H1 (cell line): ENCODE measurements at regions not wholly inside any gene's neighbourhood (a gene's known extent, or its start where the extent isn't known, plus 50 kb on each side); places are given as distances from the start of the nearest gene placed in this dataset.

ENCODE experiments used
- POLR2A ChIP-seq, 2 experiments: IDR thresholded peaks; 1 replicate in 1 of 2; 2 replicates in 1 of 2; pipeline ENCODE4 v1.6.1; 2011; ENCODE audit warnings: low read depth in 2 of 2, low read length in 2 of 2, mild to moderate bottlenecking in 2 of 2; ENCODE audit errors: control extremely low read depth in 1 of 2
- TF ChIP-seq, protein P1 (sequence below), 3 experiments: IDR thresholded peaks; 1 replicate in 2 of 3; 2 replicates in 1 of 3; pipeline versions ENCODE4 v1.5.1 to v1.6.1; 2011; ENCODE audit warnings: low read length in 3 of 3, mild to moderate bottlenecking in 3 of 3, inconsistent platforms in 2 of 3, low read depth in 1 of 3, moderate library complexity in 1 of 3; ENCODE audit not compliant: insufficient read depth in 1 of 3; ENCODE audit errors: control extremely low read depth in 1 of 3

DNA sequence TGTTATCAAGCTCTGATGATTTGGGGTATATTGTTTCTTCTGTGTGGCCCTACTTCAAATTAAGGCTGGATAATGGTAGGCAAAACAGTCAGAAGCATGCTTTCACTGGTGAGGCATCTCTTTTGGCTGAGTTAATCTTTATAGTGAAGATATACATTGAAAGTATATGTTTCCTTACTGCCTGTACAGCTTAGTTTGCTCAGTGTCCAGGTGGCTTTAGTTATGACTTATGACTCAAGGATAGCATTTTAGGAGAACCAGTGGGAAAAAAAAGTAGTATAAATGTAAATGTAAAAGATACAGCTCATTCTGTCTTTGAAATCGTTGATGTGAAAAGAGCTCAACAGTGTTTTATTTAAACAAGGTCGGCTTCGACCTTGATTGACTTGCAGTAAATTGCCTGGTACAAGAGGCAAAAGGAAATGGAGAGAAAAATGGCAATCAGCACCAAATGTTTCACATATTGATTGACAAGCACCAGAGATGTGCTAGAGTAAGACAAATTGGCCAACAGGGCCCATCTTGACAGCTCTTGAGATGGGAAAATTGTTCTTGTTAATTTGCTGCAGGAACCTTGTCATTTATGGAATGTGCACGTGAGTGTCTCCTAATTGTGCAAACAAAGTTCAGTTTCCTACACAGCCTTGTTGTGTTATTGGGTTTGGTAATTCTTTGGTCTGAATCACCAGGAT lies 447.4 kb upstream of the WWC1 start:
- no peak for TF ChIP-seq POLR2A (IDR thresholded peaks at IDR 0.05; ENCODE audit: control extremely low read depth in 1 of 2, low read depth in 2 of 2, low read length in 2 of 2)
- TF ChIP-seq, protein P1, sequence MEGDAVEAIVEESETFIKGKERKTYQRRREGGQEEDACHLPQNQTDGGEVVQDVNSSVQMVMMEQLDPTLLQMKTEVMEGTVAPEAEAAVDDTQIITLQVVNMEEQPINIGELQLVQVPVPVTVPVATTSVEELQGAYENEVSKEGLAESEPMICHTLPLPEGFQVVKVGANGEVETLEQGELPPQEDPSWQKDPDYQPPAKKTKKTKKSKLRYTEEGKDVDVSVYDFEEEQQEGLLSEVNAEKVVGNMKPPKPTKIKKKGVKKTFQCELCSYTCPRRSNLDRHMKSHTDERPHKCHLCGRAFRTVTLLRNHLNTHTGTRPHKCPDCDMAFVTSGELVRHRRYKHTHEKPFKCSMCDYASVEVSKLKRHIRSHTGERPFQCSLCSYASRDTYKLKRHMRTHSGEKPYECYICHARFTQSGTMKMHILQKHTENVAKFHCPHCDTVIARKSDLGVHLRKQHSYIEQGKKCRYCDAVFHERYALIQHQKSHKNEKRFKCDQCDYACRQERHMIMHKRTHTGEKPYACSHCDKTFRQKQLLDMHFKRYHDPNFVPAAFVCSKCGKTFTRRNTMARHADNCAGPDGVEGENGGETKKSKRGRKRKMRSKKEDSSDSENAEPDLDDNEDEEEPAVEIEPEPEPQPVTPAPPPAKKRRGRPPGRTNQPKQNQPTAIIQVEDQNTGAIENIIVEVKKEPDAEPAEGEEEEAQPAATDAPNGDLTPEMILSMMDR (IDR thresholded peaks at IDR 0.05; ENCODE audit: control extremely low read depth in 1 of 3, insufficient read depth in 1 of 3, low read depth in 1 of 3, low read length in 3 of 3): no peak
